ENCODE measurements at regions not wholly inside any gene's neighbourhood (a gene's known extent, or its start where the extent isn't known, plus 50 kb on each side); places are given as distances from the start of the nearest gene placed in this dataset.

DNA sequence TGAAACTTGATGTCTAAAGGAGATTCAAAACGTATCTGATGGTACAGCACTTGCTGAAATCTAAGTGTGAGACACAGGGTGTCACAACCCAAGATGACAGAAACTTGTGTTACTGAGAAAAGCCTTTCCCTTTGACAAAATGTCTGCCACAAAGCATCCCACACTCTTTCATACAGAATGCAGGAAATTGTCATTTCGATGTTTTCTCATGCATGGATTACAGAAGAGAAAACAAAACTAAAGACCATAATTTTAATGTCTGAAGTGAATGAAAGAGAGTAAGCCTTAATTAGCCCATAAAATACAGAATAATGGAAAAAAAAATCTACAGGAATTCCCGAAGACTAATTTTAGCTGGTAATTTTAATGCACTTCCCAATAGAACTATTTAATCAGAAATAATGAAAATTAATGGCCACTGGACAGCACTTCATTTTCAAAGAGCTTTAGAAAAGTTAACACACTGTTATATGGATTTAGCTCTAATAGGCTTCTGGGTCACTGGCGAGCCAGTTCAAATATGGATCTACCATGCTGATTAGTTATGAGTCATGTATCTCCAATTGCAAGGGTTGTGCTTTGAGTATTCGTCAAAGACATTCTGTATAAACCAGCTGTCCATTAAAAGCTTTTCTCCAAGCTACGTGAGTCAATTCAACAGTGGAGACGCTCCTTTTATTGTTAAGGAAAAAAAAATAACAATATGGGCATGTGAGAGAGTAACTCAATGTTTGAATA is 656.7 kb downstream of the SLC16A7 start:
- Histone ChIP-seq H2BK120ac (ENCODE audit: low read depth, low read length) (no peak overlapping the region), H4K91ac (ENCODE audit: low read length) (no peak overlapping the region), H3K14ac (ENCODE audit: low read length in 2 of 2) (no peak overlapping the region), H2BK12ac (ENCODE audit: low read length in 2 of 2) (no peak overlapping the region), H4K8ac (ENCODE audit: low read length) (no peak overlapping the region), H2BK15ac (ENCODE audit: low read depth, poor library complexity, severe bottlenecking) (no peak overlapping the region), H3K18ac (ENCODE audit: low read depth in 1 of 2, low read length in 2 of 2) (no peak overlapping the region), H3K27me3 (ENCODE audit: control insufficient read depth in 1 of 2, insufficient read depth in 1 of 2, low read length in 2 of 2) (no peaks in the 10 kb centered on the region), H3K4me1 (ENCODE audit: control insufficient read depth, insufficient read depth, low read depth, low read length) (no peaks in the 10 kb centered on the region), H3K36me3 (ENCODE audit: control insufficient read depth in 1 of 2, insufficient read depth in 2 of 2, low read depth in 1 of 2, low read length in 2 of 2) (no peaks in the 10 kb centered on the region), H3K4ac (ENCODE audit: low read depth in 1 of 2, low read length in 2 of 2) (no peak overlapping the region), H3K79me1 (replicated peaks; ENCODE audit: low read length, poor library complexity, severe bottlenecking) (no peaks in the 10 kb centered on the region), H3K9me3 (ENCODE audit: control insufficient read depth, low read length) (no peaks in the 10 kb centered on the region), H3K9ac (ENCODE audit: low read length) (no peak overlapping the region), H2AK5ac (ENCODE audit: low read length, severe bottlenecking) (no peak overlapping the region), H3K27ac (ENCODE audit: low read length, poor library complexity, severe bottlenecking) (no peak overlapping the region), H3K4me3 (ENCODE audit: insufficient read depth in 1 of 2, low read depth in 1 of 2, low read length in 2 of 2) (no peak overlapping the region), H3K4me2 (ENCODE audit: low read length, poor library complexity, severe bottlenecking) (no peak overlapping the region), H2BK5ac (ENCODE audit: low read depth, low read length, poor library complexity, severe bottlenecking) (no peak overlapping the region), H2AFZ (ENCODE audit: low read depth, low read length) (no peak overlapping the region), H3K23ac (ENCODE audit: low read length in 2 of 2) (no peak overlapping the region)
- no peak for DNase-seq
- WGBS, result 96% methylated on average over 4 of the region's 7 CpGs

DNA sequence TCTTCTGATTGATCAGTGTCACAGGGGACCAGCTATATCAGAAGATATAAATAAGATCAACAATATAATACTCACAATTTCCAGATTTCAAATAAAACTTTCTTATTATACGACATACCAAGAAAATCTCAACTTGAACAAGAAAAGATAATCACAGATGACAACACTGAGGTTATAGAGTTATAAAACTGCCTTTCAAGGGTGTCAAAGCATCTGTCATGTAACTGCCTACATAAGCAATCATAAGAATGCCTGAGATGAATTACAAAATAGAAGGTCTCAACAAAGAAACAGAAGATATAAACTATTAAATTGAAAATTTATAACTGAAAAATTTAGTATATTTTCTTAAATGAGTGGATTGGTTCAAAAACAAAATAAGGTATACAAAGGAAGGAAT is 659.2 kb downstream of the SLC16A7 start:
- no peak overlapping the region for H2BK15ac ChIP-seq (ENCODE audit: low read depth, poor library complexity, severe bottlenecking)
- H4K91ac ChIP-seq (ENCODE audit: low read length), result no peak overlapping the region
- WGBS, result 100% methylated on average over 1 of the region's 1 CpG
- no peak overlapping the region for H3K23ac ChIP-seq (ENCODE audit: low read length in 2 of 2)
- no peak overlapping the region for H3K27ac ChIP-seq (ENCODE audit: low read length, poor library complexity, severe bottlenecking)
- DNase-seq, result no peak
- no peaks in the 10 kb centered on the region for H3K27me3 ChIP-seq (ENCODE audit: control insufficient read depth in 1 of 2, insufficient read depth in 1 of 2, low read length in 2 of 2)
- no peak overlapping the region for H3K14ac ChIP-seq (ENCODE audit: low read length in 2 of 2)
- H3K4me3 ChIP-seq (ENCODE audit: insufficient read depth in 1 of 2, low read depth in 1 of 2, low read length in 2 of 2), result no peak overlapping the region
- H3K79me1 ChIP-seq (replicated peaks; ENCODE audit: low read length, poor library complexity, severe bottlenecking), result no peaks in the 10 kb centered on the region
- no peak overlapping the region for H2BK12ac ChIP-seq (ENCODE audit: low read length in 2 of 2)
- no peaks in the 10 kb centered on the region for H3K36me3 ChIP-seq (ENCODE audit: control insufficient read depth in 1 of 2, insufficient read depth in 2 of 2, low read depth in 1 of 2, low read length in 2 of 2)
- no peaks in the 10 kb centered on the region for H3K4me1 ChIP-seq (ENCODE audit: control insufficient read depth, insufficient read depth, low read depth, low read length)
- H2BK120ac ChIP-seq (ENCODE audit: low read depth, low read length), result no peak overlapping the region
- H2AK5ac ChIP-seq (ENCODE audit: low read length, severe bottlenecking), result no peak overlapping the region
- no peak overlapping the region for H2AFZ ChIP-seq (ENCODE audit: low read depth, low read length)
- no peak overlapping the region for H3K4me2 ChIP-seq (ENCODE audit: low read length, poor library complexity, severe bottlenecking)
- no peaks in the 10 kb centered on the region for H3K9me3 ChIP-seq (ENCODE audit: control insufficient read depth, low read length)
- H3K4ac ChIP-seq (ENCODE audit: low read depth in 1 of 2, low read length in 2 of 2), result no peak overlapping the region
- no peak overlapping the region for H2BK5ac ChIP-seq (ENCODE audit: low read depth, low read length, poor library complexity, severe bottlenecking)
- no peak overlapping the region for H4K8ac ChIP-seq (ENCODE audit: low read length)
- no peak overlapping the region for H3K9ac ChIP-seq (ENCODE audit: low read length)
- H3K18ac ChIP-seq (ENCODE audit: low read depth in 1 of 2, low read length in 2 of 2), result no peak overlapping the region

DNA sequence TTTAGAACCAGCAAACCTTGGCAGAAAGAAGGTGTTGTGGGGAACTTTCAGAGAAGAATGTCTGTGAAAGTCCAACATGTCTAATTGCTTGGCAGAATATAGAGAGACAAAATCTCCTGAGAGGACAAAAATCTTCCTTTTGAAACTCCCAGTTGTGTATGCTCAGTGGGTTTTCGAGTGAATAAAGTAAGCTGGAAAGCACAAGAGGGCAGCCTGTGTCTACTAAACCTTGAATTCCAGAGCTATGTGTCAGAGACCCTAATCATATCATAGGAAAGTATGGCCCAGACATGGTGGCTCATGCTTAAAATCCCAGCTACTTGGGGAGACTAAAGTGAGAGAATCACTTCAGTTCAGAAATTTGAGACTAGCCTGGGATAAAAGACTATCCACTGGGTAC is 661.2 kb downstream of the SLC16A7 start:
- H4K8ac ChIP-seq (ENCODE audit: low read length), result no peak overlapping the region
- H2BK120ac ChIP-seq (ENCODE audit: low read depth, low read length), result no peak overlapping the region
- no peak overlapping the region for H3K9ac ChIP-seq (ENCODE audit: low read length)
- no peak overlapping the region for H3K18ac ChIP-seq (ENCODE audit: low read depth in 1 of 2, low read length in 2 of 2)
- H2AFZ ChIP-seq (ENCODE audit: low read depth, low read length), result no peak overlapping the region
- H2BK5ac ChIP-seq (ENCODE audit: low read depth, low read length, poor library complexity, severe bottlenecking), result no peak overlapping the region
- H3K9me3 ChIP-seq (ENCODE audit: control insufficient read depth, low read length), result no peaks in the 10 kb centered on the region
- H2BK15ac ChIP-seq (ENCODE audit: low read depth, poor library complexity, severe bottlenecking), result no peak overlapping the region
- H3K4me1 ChIP-seq (ENCODE audit: control insufficient read depth, insufficient read depth, low read depth, low read length), result no peaks in the 10 kb centered on the region
- H2BK12ac ChIP-seq (ENCODE audit: low read length in 2 of 2), result no peak overlapping the region
- no peak overlapping the region for H4K91ac ChIP-seq (ENCODE audit: low read length)
- no peaks in the 10 kb centered on the region for H3K36me3 ChIP-seq (ENCODE audit: control insufficient read depth in 1 of 2, insufficient read depth in 2 of 2, low read depth in 1 of 2, low read length in 2 of 2)
- no peak overlapping the region for H3K23ac ChIP-seq (ENCODE audit: low read length in 2 of 2)
- H3K79me1 ChIP-seq (replicated peaks; ENCODE audit: low read length, poor library complexity, severe bottlenecking), result no peaks in the 10 kb centered on the region
- WGBS, result 25% methylated on average over 1 of the region's 1 CpG
- H3K4me2 ChIP-seq (ENCODE audit: low read length, poor library complexity, severe bottlenecking), result no peak overlapping the region
- no peaks in the 10 kb centered on the region for H3K27me3 ChIP-seq (ENCODE audit: control insufficient read depth in 1 of 2, insufficient read depth in 1 of 2, low read length in 2 of 2)
- H3K4me3 ChIP-seq (ENCODE audit: insufficient read depth in 1 of 2, low read depth in 1 of 2, low read length in 2 of 2), result no peak overlapping the region
- no peak overlapping the region for H2AK5ac ChIP-seq (ENCODE audit: low read length, severe bottlenecking)
- DNase-seq, result peak; percentile 75
- H3K14ac ChIP-seq (ENCODE audit: low read length in 2 of 2), result no peak overlapping the region
- no peak overlapping the region for H3K4ac ChIP-seq (ENCODE audit: low read depth in 1 of 2, low read length in 2 of 2)
- H3K27ac ChIP-seq (ENCODE audit: low read length, poor library complexity, severe bottlenecking), result peak overlapping the region; percentile 80

DNA sequence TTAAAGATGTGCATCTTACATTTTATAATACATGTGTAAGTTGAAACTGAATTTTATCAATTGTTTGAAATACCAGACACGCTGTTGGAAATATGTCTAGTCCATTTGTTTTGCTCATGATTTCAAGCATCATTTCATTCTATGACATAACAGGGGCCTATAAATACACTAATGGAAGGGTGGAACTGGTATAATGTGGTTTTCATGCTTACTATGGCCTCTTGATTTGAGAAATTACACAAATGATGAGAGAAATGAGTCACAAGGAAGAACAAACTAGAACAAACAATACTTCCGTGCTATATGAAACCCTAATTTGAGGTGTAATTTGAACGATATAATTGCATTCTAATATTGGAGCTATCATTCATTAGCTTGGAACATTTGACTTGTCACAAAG is 663.4 kb downstream of the SLC16A7 start:
- Histone ChIP-seq H3K18ac (ENCODE audit: low read depth in 1 of 2, low read length in 2 of 2) (no peak overlapping the region), H4K8ac (ENCODE audit: low read length) (no peak overlapping the region), H3K4me2 (ENCODE audit: low read length, poor library complexity, severe bottlenecking) (no peak overlapping the region), H2BK12ac (ENCODE audit: low read length in 2 of 2) (no peak overlapping the region), H2BK15ac (ENCODE audit: low read depth, poor library complexity, severe bottlenecking) (no peak overlapping the region), H2AFZ (ENCODE audit: low read depth, low read length) (no peak overlapping the region), H3K4ac (ENCODE audit: low read depth in 1 of 2, low read length in 2 of 2) (no peak overlapping the region), H3K36me3 (ENCODE audit: control insufficient read depth in 1 of 2, insufficient read depth in 2 of 2, low read depth in 1 of 2, low read length in 2 of 2) (no peaks in the 10 kb centered on the region), H2BK120ac (ENCODE audit: low read depth, low read length) (no peak overlapping the region), H3K23ac (ENCODE audit: low read length in 2 of 2) (no peak overlapping the region), H3K14ac (ENCODE audit: low read length in 2 of 2) (no peak overlapping the region), H3K4me1 (ENCODE audit: control insufficient read depth, insufficient read depth, low read depth, low read length) (no peaks in the 10 kb centered on the region), H2BK5ac (ENCODE audit: low read depth, low read length, poor library complexity, severe bottlenecking) (no peak overlapping the region), H3K9me3 (ENCODE audit: control insufficient read depth, low read length) (no peaks in the 10 kb centered on the region), H3K4me3 (ENCODE audit: insufficient read depth in 1 of 2, low read depth in 1 of 2, low read length in 2 of 2) (no peak overlapping the region), H3K27me3 (ENCODE audit: control insufficient read depth in 1 of 2, insufficient read depth in 1 of 2, low read length in 2 of 2) (no peaks in the 10 kb centered on the region), H2AK5ac (ENCODE audit: low read length, severe bottlenecking) (no peak overlapping the region), H4K91ac (ENCODE audit: low read length) (no peak overlapping the region), H3K9ac (ENCODE audit: low read length) (no peak overlapping the region), H3K79me1 (replicated peaks; ENCODE audit: low read length, poor library complexity, severe bottlenecking) (no peaks in the 10 kb centered on the region), H3K27ac (ENCODE audit: low read length, poor library complexity, severe bottlenecking) (no peak overlapping the region)
- no CpG with 5 or more reads among the region's 3 CpGs for WGBS
- no peak for DNase-seq

All from mesenchymal stem cell (in vitro differentiated cells and primary cell).